Umbilical cord (tissue), 1 donor: ENCODE measurements at regions not wholly inside any gene's neighbourhood (a gene's known extent, or its start where the extent isn't known, plus 50 kb on each side); places are given as distances from the start of the nearest gene placed in this dataset.
"Not testable (repeated sequence)": the region's sequence is repeated elsewhere in the genome, so short reads cannot be mapped to it uniquely, and the experiment has no call there.

ENCODE experiments used
- DNase-seq: peaks from one replicate; pipeline ENCODE4 v3.0.0-alpha.2; 2015; ENCODE audit warnings: low spot score

DNA sequence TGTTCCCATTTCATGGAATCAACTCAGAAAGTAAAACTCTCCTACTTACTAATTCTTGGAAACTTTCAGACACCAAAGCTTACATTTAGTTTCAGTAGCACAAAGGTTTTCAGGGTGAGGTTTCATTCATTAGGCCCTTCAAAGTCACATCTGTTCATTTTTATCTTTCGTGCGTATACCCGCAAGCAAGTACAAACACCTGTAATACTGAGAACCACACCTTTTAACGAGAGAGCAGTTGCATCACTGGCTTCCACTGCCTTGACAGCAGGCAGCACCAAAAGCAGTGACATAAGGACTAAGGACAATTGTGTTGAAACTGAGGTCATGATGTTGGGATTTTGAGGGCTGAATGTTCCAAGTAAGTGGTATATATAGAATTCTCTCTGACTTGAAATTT lies 60.5 kb downstream of the GOLGA6L22 start:
- DNase-seq: not testable (repeated sequence)

GRCh38 chr15:22526537-22526936 lies 67.8 kb downstream of the GOLGA6L22 start:
- not testable (repeated sequence) for DNase-seq

- not testable (repeated sequence) for DNase-seq
Measured at GRCh38 chr15:22527016-22527415, 68.3 kb downstream of the GOLGA6L22 start.

GRCh38 chr15:22529200-22529599 lies 70.5 kb downstream of the GOLGA6L22 start:
- not testable (repeated sequence) for DNase-seq

GRCh38 chr15:22559701-22560100 lies 101.0 kb downstream of the GOLGA6L22 start:
- not testable (repeated sequence) for DNase-seq

GRCh38 chr15:22561716-22562115 lies 103.0 kb downstream of the GOLGA6L22 start:
- DNase-seq: not testable (repeated sequence)

DNA sequence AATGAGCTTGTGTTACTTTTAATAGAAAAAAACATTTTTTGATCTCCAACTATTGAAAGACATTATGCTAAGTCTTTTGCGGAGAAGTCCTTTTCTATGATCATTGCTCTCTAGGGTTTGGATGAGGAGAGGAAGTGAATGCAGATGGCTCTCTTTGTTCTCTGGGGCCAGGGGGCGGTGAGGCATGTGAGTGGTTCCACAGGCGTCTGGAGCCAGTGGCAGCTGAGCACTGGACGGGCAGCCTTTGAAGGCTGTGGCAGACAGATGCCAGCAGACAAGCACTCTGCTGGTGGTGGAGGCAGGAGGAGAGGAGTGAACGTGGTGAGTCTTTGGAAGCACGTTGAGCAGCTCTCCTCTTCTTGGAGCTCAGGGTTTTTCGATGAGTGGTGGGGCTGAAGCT lies 107.8 kb downstream of the GOLGA6L22 start:
- DNase-seq: not testable (repeated sequence)

- DNase-seq: not testable (repeated sequence)
Measured at GRCh38 chr15:22569486-22569885, 110.8 kb downstream of the GOLGA6L22 start.

DNA sequence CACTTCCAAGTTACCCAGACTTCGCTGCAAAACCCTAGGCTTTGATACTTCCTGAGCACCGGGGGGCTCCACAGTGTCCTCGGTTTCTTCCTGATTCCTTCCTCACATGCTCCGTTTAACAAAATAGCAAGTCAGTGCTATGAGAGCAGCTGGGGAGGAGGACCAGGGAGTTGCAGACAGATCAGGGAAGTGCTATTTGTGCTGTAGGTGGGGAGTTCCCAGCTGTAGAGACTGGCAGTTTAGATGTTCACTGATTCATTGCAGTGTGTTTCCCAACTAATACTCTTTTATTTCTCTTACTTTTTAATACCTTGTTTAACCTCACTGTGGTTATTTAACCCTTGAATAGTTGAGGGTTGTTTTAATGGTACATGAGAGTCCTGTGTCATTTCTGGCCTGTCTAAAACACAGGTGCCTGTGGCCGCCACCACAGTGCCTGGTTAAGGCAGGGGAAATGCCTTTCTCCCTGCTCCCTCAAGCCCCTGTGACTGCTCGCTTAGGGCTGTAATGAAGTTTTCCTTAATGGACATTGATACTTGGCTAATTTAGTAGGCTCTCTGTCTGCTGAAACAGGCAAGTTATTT lies 113.5 kb downstream of the GOLGA6L22 start:
- not testable (repeated sequence) for DNase-seq

GRCh38 chr15:22572792-22573191 lies 114.1 kb downstream of the GOLGA6L22 start:
- not testable (repeated sequence) for DNase-seq

- DNase-seq: not testable (repeated sequence)
Measured at GRCh38 chr15:22577828-22578227, 119.1 kb downstream of the GOLGA6L22 start.

DNA sequence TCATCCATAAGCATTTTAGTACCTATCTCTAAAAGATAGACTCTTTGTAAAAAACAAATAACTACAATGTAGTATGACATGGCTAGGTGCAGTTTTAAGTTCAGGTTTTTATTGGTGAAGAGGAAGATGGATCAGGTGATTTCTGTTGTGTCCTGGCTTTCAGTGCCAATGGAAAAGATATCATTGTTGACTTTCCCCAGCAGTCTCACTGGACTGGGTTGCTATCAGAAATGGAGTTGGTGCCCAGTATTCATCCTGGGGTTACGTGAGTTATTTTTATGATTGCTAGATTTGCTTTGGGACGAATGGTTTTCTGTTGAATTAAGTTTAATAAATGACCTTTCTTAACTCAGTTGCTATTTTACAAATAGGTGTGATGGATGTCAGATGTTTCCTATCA lies 120.5 kb downstream of the GOLGA6L22 start:
- not testable (repeated sequence) for DNase-seq

DNA sequence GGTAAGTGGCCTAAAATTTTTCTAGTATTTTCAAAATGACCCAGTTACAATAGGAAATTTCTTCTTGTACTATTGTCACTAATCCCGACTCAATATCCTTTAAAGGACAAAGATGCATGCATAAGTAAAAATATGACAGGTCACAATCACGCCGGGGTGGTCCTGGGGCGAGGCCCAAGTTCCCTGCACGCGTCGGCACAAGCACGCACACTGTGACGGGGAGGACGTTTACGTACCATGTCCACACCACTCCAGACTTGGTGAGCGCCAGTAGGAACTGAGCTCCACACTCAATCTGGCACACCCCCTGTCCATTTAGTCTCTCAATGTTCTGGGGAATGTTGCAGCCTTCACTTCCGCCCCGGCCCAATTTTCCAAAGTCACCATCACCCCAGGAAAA lies 128.7 kb downstream of the GOLGA6L22 start:
- DNase-seq: not testable (repeated sequence)

DNA sequence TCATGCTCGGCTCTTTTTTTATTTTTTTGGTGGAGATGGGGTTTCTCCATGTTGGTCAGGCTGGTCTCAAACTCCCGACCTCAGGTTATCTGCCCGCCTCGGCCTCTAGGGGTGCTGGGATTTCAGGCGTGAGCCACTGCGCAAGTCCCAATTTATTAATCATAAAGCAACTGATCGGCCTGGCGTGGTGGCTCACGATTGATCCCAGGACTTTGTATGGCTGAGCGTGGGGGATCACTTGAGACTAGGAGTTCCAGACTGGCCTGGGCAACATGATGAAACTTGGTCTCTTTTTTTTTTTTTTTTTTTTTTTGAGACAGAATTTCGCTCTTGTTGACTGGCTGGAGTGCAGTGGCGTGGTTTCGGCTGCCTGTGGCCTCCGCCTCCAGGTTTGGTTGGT lies 139.8 kb downstream of the GOLGA6L22 start:
- not testable (repeated sequence) for DNase-seq

GRCh38 chr15:22599526-22600320 lies 141.0 kb downstream of the GOLGA6L22 start:
- DNase-seq: not testable (repeated sequence)

GRCh38 chr15:22616976-22617375 lies 158.3 kb downstream of the GOLGA6L22 start:
- DNase-seq: not testable (repeated sequence)

GRCh38 chr15:22631789-22632188 lies 154.7 kb upstream of the NIPA1 start:
- DNase-seq: peak; percentile 4

DNA sequence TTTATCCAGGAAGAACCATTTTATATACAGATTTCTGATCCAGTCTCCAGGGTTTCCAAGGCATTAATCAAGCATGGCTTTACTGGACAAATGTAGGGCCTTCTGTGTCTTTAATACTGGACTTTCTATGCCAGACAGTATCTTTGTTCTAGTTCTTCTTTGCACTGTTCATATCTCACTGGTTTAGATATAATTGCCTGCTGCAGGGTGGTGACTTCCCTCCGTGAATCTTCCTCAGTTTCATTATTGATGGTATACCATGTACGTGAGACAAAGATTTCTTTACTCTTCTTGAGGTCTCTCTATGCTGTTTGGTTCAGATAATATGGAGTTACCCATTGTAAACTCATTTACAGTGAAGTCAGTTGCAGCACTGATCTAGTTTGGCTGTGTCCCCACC lies 146.5 kb upstream of the NIPA1 start:
- DNase-seq: not testable (repeated sequence)

GRCh38 chr15:22649458-22649857 lies 137.0 kb upstream of the NIPA1 start:
- not testable (repeated sequence) for DNase-seq

DNA sequence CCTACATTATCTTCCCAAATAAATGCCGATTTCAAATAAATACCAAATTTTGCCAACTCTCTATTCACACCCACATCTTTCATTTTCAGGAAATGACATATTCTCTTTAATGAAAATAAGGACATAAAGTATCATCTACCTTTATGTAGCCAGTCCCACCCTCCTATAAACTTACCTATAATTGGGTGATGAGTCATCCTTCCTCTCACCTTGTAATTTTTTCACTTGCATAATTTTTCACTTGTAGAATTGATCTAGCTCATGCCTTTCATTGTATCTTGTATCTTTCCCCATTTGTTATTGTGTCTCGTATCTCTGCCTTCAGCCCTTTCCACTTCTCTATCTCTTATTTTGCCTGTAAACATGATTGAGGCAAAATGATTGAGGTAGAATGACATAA lies 135.3 kb upstream of the NIPA1 start:
- DNase-seq: not testable (repeated sequence)

DNA sequence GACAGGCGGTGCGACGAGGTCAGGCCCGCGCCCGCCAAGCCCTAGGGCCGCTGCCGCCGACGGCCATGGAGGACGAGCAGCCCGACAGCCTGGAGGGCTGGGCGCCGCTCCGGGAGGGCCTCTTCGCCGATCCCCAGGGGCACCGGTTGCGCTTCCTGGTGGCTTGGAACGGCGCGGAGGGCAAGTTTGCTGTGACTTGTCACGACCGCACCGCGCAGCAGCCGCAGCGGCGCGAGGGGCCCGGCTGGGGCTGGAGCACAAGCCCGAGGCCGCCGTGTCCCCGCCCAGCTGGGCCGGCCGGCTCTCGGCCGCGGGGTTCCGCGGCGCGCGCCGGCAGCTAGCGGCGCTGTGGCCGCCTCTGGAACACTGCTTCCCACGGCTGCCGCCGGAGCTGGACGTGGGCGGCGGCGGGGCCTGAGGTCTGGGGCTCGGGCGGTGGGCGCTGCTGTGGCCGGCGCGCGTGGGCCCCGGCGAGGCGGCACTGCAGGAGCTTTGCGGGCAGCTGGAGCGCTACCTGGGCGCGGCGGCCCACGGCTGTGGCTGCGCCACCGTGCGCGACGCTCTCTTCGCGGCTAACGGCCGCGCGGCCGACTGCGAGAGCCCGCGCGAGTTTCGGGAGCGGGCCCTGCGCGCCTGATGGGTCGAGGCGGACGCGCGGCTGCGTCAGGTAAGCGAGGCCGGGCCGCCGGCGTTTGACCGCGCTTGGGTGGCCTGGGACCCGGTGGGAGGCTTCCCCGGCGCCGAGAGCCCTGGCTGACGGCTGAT lies 122.0 kb upstream of the NIPA1 start:
- DNase-seq: peak; percentile 35

DNA sequence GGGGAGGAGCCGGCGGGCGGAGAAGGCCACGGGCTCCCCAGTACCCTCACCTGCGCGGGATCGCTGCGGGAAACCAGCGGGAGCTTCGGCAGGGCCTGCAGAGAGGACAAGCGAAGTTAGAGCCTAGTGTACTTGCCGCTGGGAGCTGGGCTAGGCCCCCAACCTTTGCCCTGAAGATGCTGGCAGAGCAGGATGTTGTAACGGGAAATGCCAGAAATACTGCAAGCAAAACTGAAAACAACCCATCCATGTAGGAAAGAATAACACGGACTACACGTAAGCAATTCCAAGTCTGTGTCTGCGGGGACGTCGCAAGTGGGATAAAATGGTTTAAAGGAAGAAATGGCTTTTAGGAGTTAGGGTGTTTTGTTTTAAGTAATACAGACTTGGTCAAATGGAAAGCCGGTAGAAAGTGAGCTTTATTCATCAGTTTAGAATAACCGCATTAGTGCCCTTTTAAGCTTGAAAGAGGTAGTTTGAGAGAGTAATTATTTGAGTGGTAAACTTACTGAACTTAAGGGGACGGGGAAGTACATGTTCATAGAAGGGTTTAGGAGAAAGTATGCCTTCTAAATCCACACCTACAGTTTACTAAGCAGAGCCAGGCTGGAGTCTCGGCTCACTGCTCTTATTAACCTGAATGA lies 121.3 kb upstream of the NIPA1 start:
- DNase-seq: peak; percentile 55
